ENCODE measurements at regions not wholly inside any gene's neighbourhood (a gene's known extent, or its start where the extent isn't known, plus 50 kb on each side); places are given as distances from the start of the nearest gene placed in this dataset.

- dilution Hi-C loops (cut with MboI; ENCODE audit: extremely low pct_ligation_motif_present, low sequenced_read_pairs), result no loop called here
- H3K4me3 ChIP-seq (ENCODE audit: control insufficient read depth in 2 of 3, extremely low read depth in 1 of 3, insufficient read depth in 2 of 3, low read depth in 1 of 3, low read length in 3 of 3), result no peak overlapping the region
- TF ChIP-seq EZH2 (IDR thresholded peaks at IDR 0.05; ENCODE audit: low read length), result no peak
- TF ChIP-seq CTCF (optimal IDR thresholded peaks at IDR 0.05 in 1 of 3, IDR thresholded peaks at IDR 0.05 in 1 of 3, conservative IDR thresholded peaks at IDR 0.05 in 1 of 3; ENCODE audit: extremely low read depth in 1 of 3, insufficient read depth in 2 of 3, low read length in 3 of 3), result no peak
- no peaks in the 10 kb centered on the region for H4K20me1 ChIP-seq (ENCODE audit: control insufficient read depth, extremely low read depth, insufficient read depth, low read length)
- FAIRE-seq (peak; percentile 86), DNase-seq (ENCODE audit: low read depth, low spot score) (no peak)
- no peak overlapping the region for H3K4me2 ChIP-seq (ENCODE audit: control insufficient read depth, extremely low read depth, insufficient read depth, low read depth, low read length)
- H3K36me3 ChIP-seq (ENCODE audit: control insufficient read depth in 2 of 2, extremely low read depth in 1 of 2, insufficient read depth in 2 of 2, low read length in 2 of 2), result no peaks in the 10 kb centered on the region
- H3K27me3 ChIP-seq (ENCODE audit: control insufficient read depth, extremely low read depth, insufficient read depth, low read length), result no peaks in the 10 kb centered on the region
- H3K79me2 ChIP-seq (ENCODE audit: control insufficient read depth, insufficient read depth, low read length), result no peaks in the 10 kb centered on the region
- H3K9me3 ChIP-seq (ENCODE audit: control insufficient read depth, low read depth, low read length), result no peaks in the 10 kb centered on the region
- H2AFZ ChIP-seq (ENCODE audit: control insufficient read depth, low read length), result no peak overlapping the region
- H3K9ac ChIP-seq (ENCODE audit: control insufficient read depth, extremely low read depth, insufficient read depth, low read length), result no peak overlapping the region
- no peaks in the 10 kb centered on the region for H3K4me1 ChIP-seq (ENCODE audit: control insufficient read depth, extremely low read depth, insufficient read depth, low read length)
- H3K9me1 ChIP-seq (ENCODE audit: control insufficient read depth, extremely low read depth, insufficient read depth, low read length), result no peaks in the 10 kb centered on the region
- no peak overlapping the region for H3K27ac ChIP-seq (ENCODE audit: control insufficient read depth, insufficient read depth, low read length)
Observed at GRCh38 chr6:48817333-48818051, 645.6 kb downstream of the MMUT start.

GRCh38 chr6:48814957-48815356, 648.1 kb downstream of the MMUT start:
- no peak for FAIRE-seq
- Histone ChIP-seq H3K9me1 (ENCODE audit: control insufficient read depth, extremely low read depth, insufficient read depth, low read length) (no peaks in the 10 kb centered on the region), H2AFZ (ENCODE audit: control insufficient read depth, low read length) (no peak overlapping the region), H3K36me3 (ENCODE audit: control insufficient read depth in 2 of 2, extremely low read depth in 1 of 2, insufficient read depth in 2 of 2, low read length in 2 of 2) (no peaks in the 10 kb centered on the region), H3K4me3 (ENCODE audit: control insufficient read depth in 2 of 3, extremely low read depth in 1 of 3, insufficient read depth in 2 of 3, low read depth in 1 of 3, low read length in 3 of 3) (no peak overlapping the region), H3K79me2 (ENCODE audit: control insufficient read depth, insufficient read depth, low read length) (no peaks in the 10 kb centered on the region), H3K9me3 (ENCODE audit: control insufficient read depth, low read depth, low read length) (no peaks in the 10 kb centered on the region), H3K27me3 (ENCODE audit: control insufficient read depth, extremely low read depth, insufficient read depth, low read length) (no peaks in the 10 kb centered on the region), H3K4me2 (ENCODE audit: control insufficient read depth, extremely low read depth, insufficient read depth, low read depth, low read length) (no peak overlapping the region), H3K4me1 (ENCODE audit: control insufficient read depth, extremely low read depth, insufficient read depth, low read length) (no peaks in the 10 kb centered on the region), H4K20me1 (ENCODE audit: control insufficient read depth, extremely low read depth, insufficient read depth, low read length) (no peaks in the 10 kb centered on the region), H3K27ac (ENCODE audit: control insufficient read depth, insufficient read depth, low read length) (no peak overlapping the region), H3K9ac (ENCODE audit: control insufficient read depth, extremely low read depth, insufficient read depth, low read length) (no peak overlapping the region)
- no peak for DNase-seq (ENCODE audit: low read depth, low spot score)
- dilution Hi-C loops (cut with MboI; ENCODE audit: extremely low pct_ligation_motif_present, low sequenced_read_pairs), result no loop called here
- no peak for TF ChIP-seq CTCF (optimal IDR thresholded peaks at IDR 0.05 in 1 of 3, IDR thresholded peaks at IDR 0.05 in 1 of 3, conservative IDR thresholded peaks at IDR 0.05 in 1 of 3; ENCODE audit: extremely low read depth in 1 of 3, insufficient read depth in 2 of 3, low read length in 3 of 3)
- no peak for TF ChIP-seq EZH2 (IDR thresholded peaks at IDR 0.05; ENCODE audit: low read length)

All from keratinocyte (primary cell).